ENCODE measurements at regions not wholly inside any gene's neighbourhood (a gene's known extent, or its start where the extent isn't known, plus 50 kb on each side); places are given as distances from the start of the nearest gene placed in this dataset.

DNA sequence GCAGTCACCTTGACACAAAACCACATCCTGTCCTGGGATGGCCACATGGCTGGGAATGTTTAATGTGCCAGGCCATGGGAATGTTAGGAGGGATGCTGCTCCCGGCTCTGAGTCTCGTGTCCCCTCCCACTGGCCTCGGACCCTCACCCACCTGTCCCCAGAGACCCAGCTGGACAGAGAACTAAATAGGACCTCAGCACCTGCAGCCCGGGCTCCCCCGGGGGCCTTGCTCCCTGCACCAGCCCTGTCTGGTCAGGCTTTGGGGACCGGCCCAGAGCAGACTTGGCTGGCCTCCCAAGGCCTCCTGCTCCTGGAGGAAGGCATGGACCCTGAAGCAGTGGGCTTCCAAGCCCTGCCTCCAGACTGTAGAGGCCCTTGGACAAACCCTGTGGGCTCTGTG lies 100.0 kb upstream of the IQSEC1 start (continued):
- no peak for TF ChIP-seq MCM7 (IDR thresholded peaks at IDR 0.05)
- TF ChIP-seq, protein P1, sequence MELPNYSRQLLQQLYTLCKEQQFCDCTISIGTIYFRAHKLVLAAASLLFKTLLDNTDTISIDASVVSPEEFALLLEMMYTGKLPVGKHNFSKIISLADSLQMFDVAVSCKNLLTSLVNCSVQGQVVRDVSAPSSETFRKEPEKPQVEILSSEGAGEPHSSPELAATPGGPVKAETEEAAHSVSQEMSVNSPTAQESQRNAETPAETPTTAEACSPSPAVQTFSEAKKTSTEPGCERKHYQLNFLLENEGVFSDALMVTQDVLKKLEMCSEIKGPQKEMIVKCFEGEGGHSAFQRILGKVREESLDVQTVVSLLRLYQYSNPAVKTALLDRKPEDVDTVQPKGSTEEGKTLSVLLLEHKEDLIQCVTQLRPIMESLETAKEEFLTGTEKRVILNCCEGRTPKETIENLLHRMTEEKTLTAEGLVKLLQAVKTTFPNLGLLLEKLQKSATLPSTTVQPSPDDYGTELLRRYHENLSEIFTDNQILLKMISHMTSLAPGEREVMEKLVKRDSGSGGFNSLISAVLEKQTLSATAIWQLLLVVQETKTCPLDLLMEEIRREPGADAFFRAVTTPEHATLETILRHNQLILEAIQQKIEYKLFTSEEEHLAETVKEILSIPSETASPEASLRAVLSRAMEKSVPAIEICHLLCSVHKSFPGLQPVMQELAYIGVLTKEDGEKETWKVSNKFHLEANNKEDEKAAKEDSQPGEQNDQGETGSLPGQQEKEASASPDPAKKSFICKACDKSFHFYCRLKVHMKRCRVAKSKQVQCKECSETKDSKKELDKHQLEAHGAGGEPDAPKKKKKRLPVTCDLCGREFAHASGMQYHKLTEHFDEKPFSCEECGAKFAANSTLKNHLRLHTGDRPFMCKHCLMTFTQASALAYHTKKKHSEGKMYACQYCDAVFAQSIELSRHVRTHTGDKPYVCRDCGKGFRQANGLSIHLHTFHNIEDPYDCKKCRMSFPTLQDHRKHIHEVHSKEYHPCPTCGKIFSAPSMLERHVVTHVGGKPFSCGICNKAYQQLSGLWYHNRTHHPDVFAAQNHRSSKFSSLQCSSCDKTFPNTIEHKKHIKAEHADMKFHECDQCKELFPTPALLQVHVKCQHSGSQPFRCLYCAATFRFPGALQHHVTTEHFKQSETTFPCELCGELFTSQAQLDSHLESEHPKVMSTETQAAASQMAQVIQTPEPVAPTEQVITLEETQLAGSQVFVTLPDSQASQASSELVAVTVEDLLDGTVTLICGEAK (IDR thresholded peaks at IDR 0.05), result no peak
- TF ChIP-seq, protein P1 (CRISPR knock-in tag; IDR thresholded peaks at IDR 0.05), result no peak
- no peak for TF ChIP-seq CGGBP1 (CRISPR knock-in tag; IDR thresholded peaks at IDR 0.05)
- TF ChIP-seq BMI1 (IDR thresholded peaks at IDR 0.05; ENCODE audit: low read length), result no peak
- TF ChIP-seq HMG20B (CRISPR knock-in tag; IDR thresholded peaks at IDR 0.05), result no peak
- no peak for TF ChIP-seq ARHGAP35 (IDR thresholded peaks at IDR 0.05; ENCODE audit: partially characterized antibody)

Measured in K562 (cell line).